ENCODE measurements at regions not wholly inside any gene's neighbourhood (a gene's known extent, or its start where the extent isn't known, plus 50 kb on each side); places are given as distances from the start of the nearest gene placed in this dataset.

- TF ChIP-seq, protein P1, sequence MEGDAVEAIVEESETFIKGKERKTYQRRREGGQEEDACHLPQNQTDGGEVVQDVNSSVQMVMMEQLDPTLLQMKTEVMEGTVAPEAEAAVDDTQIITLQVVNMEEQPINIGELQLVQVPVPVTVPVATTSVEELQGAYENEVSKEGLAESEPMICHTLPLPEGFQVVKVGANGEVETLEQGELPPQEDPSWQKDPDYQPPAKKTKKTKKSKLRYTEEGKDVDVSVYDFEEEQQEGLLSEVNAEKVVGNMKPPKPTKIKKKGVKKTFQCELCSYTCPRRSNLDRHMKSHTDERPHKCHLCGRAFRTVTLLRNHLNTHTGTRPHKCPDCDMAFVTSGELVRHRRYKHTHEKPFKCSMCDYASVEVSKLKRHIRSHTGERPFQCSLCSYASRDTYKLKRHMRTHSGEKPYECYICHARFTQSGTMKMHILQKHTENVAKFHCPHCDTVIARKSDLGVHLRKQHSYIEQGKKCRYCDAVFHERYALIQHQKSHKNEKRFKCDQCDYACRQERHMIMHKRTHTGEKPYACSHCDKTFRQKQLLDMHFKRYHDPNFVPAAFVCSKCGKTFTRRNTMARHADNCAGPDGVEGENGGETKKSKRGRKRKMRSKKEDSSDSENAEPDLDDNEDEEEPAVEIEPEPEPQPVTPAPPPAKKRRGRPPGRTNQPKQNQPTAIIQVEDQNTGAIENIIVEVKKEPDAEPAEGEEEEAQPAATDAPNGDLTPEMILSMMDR (IDR thresholded peaks at IDR 0.05; ENCODE audit: low read depth, low read length): peak; percentile 69
- DNase-seq (ENCODE audit: extremely low read depth, low read depth): no peak
Observed at GRCh38 chr1:172742599-172743500, 83.9 kb downstream of the FASLG start.

DNA sequence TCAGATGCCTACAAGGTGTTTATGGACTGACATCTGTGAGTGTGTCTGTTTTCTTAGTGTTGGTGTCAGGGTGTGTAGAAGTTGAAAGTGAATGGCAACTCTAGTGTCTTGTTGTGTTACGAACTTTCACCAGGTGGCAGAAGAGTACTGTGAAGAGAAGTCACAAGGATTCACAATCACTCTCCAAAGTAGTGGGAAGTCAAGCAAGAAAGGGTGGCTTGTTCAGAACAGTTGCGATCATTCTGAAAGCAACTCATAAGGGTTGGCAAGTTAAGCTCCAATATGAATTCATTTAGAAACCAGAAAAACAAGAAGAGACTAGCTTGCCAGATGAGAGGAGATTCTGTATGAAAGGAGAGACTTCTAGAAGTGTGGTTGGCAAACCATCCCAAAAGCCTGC, 86.1 kb downstream of the FASLG start:
- DNase-seq (ENCODE audit: extremely low read depth, low read depth): peak; percentile 50
- TF ChIP-seq, protein P1 (IDR thresholded peaks at IDR 0.05; ENCODE audit: low read depth, low read length): peak; percentile 72

DNA sequence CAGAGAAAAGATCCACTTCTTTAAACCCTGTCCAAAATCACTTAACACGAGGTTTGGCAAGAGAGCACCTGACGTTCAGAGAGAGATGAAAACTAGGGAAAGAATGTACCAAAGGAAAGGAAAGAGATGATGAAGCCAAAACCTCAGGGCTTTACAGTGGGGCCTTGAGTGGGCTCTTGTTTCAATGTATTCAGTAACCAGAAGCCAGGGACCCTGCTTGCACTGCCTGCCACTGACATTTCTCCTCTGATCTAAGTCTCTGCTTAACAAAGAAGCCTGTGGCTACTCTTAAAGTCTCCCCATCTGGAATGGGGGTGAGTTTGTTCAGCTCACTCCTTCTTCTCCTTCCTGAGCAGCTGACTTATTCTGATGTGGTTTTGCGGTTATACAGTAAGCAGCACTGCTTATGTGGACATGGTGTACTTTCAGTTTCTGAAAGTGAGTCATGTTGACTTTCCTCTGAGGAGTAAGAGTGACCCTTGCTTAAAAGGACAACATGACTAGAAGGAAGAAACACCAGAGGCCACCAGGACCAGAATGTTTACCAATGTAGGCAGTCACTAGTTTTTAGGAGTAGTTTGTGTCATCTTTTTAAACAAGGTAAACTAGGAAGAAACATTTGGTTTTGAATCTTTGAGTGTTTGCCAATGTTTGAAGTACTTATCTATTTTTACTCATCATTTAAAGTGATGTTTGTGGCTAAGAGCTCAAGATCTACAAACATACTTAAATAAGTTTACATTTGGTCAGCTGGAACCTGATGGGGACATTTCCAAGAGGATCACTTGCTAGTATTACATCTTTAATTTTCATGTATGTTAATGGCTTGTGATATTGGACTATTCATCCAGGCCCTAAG, 87.4 kb downstream of the FASLG start:
- TF ChIP-seq, protein P1 (IDR thresholded peaks at IDR 0.05; ENCODE audit: low read depth, low read length): no peak
- peak; percentile 82 for DNase-seq (ENCODE audit: extremely low read depth, low read depth)

DNA sequence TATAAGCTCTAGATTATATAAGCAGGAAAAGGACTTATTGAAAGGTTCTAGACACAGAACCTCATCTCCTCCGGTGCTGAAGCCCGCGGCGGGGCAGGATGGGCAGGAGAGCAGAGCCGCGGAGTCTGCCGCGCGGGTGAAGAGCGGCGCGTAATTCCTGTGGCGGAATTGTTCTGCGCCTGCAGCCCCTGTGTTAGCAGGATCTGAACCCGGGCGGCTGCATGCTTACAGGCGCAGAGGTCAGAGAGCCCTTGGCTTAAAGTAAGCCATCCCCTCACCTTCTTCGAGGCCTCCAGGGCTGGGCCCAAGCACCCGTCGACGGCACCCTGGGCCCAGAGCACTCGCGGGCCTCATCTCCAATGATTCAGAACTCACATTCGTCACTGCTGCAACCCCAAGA, 89.3 kb downstream of the FASLG start:
- TF ChIP-seq, protein P1 (IDR thresholded peaks at IDR 0.05; ENCODE audit: low read depth, low read length): no peak
- DNase-seq (ENCODE audit: extremely low read depth, low read depth): no peak

DNA sequence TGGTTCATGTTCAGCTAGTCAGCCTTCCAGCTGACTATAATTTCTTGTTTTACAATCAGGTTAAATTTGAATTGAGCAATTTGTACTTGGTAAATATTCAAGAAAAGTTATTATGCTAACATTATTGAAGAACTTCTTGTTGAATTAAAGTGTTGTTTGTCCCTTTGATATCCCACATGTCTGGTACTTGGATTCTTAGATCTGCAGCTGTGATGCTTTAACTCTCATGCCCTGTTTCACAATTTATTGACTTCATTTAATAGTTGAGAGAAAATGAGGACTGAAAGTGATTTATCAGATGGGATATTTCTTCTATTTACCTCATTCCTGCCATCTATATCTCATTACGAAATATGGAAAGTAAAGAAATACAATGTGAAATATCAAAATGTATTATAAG, 92.8 kb downstream of the FASLG start:
- DNase-seq (ENCODE audit: extremely low read depth, low read depth): no peak
- TF ChIP-seq, protein P1 (IDR thresholded peaks at IDR 0.05; ENCODE audit: low read depth, low read length): no peak

DNA sequence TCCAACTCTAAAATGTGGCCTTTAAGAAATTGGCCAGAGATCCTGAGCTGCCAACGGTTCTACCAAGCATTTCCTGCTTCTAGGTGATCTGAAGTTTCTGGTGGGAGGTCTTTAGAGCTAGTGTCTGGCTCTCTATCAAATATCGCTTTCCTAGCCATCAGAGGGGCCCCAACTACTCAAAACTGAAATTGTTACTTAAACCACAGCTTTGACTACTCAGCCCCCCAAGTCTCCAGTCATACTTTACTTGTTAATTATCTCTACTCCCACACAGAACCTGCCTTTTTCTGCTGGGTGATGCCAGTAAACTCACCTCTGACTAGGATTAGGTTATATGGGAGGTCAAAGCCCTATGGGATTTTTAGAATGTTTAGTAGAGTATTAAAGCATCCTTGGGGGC, 95.1 kb downstream of the FASLG start:
- TF ChIP-seq, protein P1 (IDR thresholded peaks at IDR 0.05; ENCODE audit: low read depth, low read length): no peak

DNA sequence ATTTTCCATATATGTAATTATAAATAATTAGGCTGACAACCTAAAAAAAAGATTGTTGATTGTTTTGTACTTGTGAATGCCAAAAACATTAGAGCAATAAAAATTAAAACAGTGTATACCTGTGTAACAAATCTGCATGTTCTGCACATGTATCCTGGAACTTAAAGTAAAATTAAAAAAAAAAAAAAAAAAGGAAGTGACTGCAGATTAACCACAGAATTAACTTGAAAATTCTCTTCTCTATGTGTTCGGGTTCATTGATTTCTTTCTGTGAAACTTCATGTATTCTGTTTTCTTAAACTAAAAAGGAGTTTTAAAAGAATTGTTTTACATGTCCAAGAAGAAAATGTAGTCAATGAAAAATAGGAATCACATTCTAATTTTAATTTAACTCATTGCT, 95.7 kb downstream of the FASLG start:
- no peak for DNase-seq (ENCODE audit: extremely low read depth, low read depth)
- TF ChIP-seq, protein P1 (IDR thresholded peaks at IDR 0.05; ENCODE audit: low read depth, low read length): no peak

More for the DNA sequence above, 95.1 kb downstream of the FASLG start:
- DNase-seq (ENCODE audit: extremely low read depth, low read depth): no peak

Measured in AG09319 (cell line).